ENCODE measurements at regions not wholly inside any gene's neighbourhood (a gene's known extent, or its start where the extent isn't known, plus 50 kb on each side); places are given as distances from the start of the nearest gene placed in this dataset.

DNA sequence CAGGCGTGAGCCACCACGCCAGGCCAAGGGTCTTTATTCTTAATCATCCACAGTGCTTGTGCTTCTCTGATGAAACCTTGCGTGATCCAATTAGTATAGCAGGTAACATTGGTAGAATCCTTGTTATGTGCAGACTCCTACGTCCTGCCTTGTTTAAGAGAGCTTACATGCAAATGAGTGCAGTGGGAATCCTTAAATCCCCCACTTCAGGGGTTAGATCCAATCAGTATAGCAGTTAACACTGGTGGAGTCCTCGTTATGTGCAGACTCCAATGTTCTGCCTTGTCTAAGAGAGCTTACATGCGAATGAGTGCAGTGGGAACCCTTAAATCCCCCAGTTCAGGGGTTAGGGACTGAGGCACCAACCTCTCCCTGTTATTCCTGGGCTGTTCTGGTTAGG, 193.4 kb downstream of the SEMA6A start:
- no peak for TF ChIP-seq CTCF (IDR thresholded peaks at IDR 0.05; ENCODE audit: low read depth, low read length, missing control alignments)
- DNase-seq (ENCODE audit: low read depth) = no peak
- no peak overlapping the region for H3K4me3 ChIP-seq (ENCODE audit: low read depth, low read length)
- in situ Hi-C loops (cut with HindIII; ENCODE audit: low sequenced_read_pairs) = no loop called here

- in situ Hi-C loops (cut with HindIII; ENCODE audit: low sequenced_read_pairs) = no loop called here
- no peak for TF ChIP-seq CTCF (IDR thresholded peaks at IDR 0.05; ENCODE audit: low read depth, low read length, missing control alignments)
- no peak for DNase-seq (ENCODE audit: low read depth)
- no peak overlapping the region for H3K4me3 ChIP-seq (ENCODE audit: low read depth, low read length)
These were observed 194.0 kb downstream of the SEMA6A start for GRCh38 chr5:116380621-116381020.

DNA sequence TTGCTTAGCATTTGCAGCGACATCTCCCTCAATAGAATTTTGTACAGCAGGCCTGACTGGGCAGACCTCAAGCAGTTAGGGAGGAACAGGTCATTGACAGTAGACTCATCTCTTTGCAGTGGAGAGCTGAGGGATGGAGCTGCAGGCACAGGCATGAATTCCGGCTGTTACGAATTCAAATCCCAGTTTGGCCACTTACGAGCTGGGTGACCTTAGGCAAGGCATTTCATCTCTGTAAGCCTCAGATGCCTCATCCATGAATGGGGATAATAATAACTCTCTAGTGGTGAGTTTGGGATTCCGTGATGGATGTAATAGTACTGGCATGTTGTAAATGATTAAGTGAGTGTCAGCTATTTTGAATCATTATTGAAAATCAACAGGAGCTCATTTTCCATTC, 195.3 kb downstream of the SEMA6A start:
- no peak for TF ChIP-seq CTCF (IDR thresholded peaks at IDR 0.05; ENCODE audit: low read depth, low read length, missing control alignments)
- in situ Hi-C loops (cut with HindIII; ENCODE audit: low sequenced_read_pairs) = no loop called here
- H3K4me3 ChIP-seq (ENCODE audit: low read depth, low read length) = no peak overlapping the region
- no peak for DNase-seq (ENCODE audit: low read depth)

GRCh38 chr5:116378777-116379121, 195.9 kb downstream of the SEMA6A start:
- DNase-seq (ENCODE audit: low read depth) = no peak
- in situ Hi-C loops (cut with HindIII; ENCODE audit: low sequenced_read_pairs) = no loop called here
- H3K4me3 ChIP-seq (ENCODE audit: low read depth, low read length) = no peak overlapping the region
- no peak for TF ChIP-seq CTCF (IDR thresholded peaks at IDR 0.05; ENCODE audit: low read depth, low read length, missing control alignments)

GRCh38 chr5:116378007-116378776, 196.4 kb downstream of the SEMA6A start:
- no peak overlapping the region for H3K4me3 ChIP-seq (ENCODE audit: low read depth, low read length)
- DNase-seq (ENCODE audit: low read depth) = no peak
- no peak for TF ChIP-seq CTCF (IDR thresholded peaks at IDR 0.05; ENCODE audit: low read depth, low read length, missing control alignments)
- in situ Hi-C loops (cut with HindIII; ENCODE audit: low sequenced_read_pairs) = no loop called here

DNA sequence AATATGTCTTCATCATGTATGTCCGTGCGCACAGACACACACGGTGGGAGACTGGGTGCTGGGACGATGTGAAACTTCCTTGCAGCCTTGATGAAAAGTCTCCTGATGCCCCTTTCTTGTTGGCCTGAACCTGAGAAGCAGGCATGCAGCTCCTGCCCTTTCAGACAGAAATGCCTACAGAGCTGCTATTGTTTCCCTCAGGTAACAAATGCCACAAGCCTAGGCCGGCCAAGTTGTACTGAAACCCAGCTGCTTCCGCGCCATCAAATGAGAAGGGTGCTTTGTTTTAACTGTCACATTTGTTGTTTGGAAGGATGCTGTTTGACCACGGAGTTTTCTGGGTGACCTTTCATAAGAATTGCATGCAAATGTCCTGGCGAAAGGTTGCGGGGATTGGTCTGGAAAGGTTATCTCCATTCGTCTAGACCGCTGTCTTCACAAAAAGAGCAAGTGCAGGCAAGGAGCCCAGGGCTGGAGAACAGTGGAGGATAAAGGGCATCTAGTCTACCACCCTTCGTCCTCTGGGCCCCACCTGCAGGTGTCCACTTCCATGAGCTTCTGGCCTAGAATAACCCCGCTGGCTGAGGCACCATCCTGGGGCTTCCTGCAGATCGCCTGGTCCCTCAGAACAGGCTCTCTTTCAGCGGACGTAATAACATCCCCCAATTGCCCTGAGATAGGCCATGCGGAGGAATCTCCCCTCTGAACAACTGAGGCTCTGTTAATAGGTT, 197.2 kb downstream of the SEMA6A start:
- in situ Hi-C loops (cut with HindIII; ENCODE audit: low sequenced_read_pairs) = no loop called here
- no peak for DNase-seq (ENCODE audit: low read depth)
- H3K4me3 ChIP-seq (ENCODE audit: low read depth, low read length) = no peak overlapping the region
- no peak for TF ChIP-seq CTCF (IDR thresholded peaks at IDR 0.05; ENCODE audit: low read depth, low read length, missing control alignments)
